NCI-H1694 (cell line): ENCODE measurements at regions not wholly inside any gene's neighbourhood (a gene's known extent, or its start where the extent isn't known, plus 50 kb on each side); places are given as distances from the start of the nearest gene placed in this dataset.

Source experiments
- DNase-seq: peaks from one replicate; lab custom pipeline; 2025; lab: John Stamatoyannopoulos, UW

- no peak for DNase-seq
These were observed 156.0 kb upstream of the TIAM1 start for GRCh38 chr21:31500071-31500470.

- DNase-seq, result peak; percentile 11
These were observed 154.9 kb upstream of the TIAM1 start for GRCh38 chr21:31498985-31499384.

GRCh38 chr21:31497914-31498313 is 153.9 kb upstream of the TIAM1 start:
- no peak for DNase-seq

GRCh38 chr21:31493350-31493880 is 149.4 kb upstream of the TIAM1 start:
- DNase-seq, result peak; percentile 91

GRCh38 chr21:31491617-31492016 is 147.6 kb upstream of the TIAM1 start:
- no peak for DNase-seq

GRCh38 chr21:31490443-31490842 is 146.4 kb upstream of the TIAM1 start:
- no peak for DNase-seq

- no peak for DNase-seq
These were observed 145.7 kb upstream of the TIAM1 start for GRCh38 chr21:31489726-31490125.

GRCh38 chr21:31489014-31489413 is 145.0 kb upstream of the TIAM1 start:
- no peak for DNase-seq

GRCh38 chr21:31484219-31484618 is 140.2 kb upstream of the TIAM1 start:
- no peak for DNase-seq

GRCh38 chr21:31483146-31483545 is 139.1 kb upstream of the TIAM1 start:
- DNase-seq, result no peak

- no peak for DNase-seq
These were observed 138.4 kb upstream of the TIAM1 start for GRCh38 chr21:31482460-31482859.

GRCh38 chr21:31480228-31480627 is 136.2 kb upstream of the TIAM1 start:
- no peak for DNase-seq

GRCh38 chr21:31479714-31480113 is 135.7 kb upstream of the TIAM1 start:
- no peak for DNase-seq

- DNase-seq, result no peak
These were observed 135.2 kb upstream of the TIAM1 start for GRCh38 chr21:31479222-31479621.

GRCh38 chr21:31476263-31477022 is 132.4 kb upstream of the TIAM1 start:
- no peak for DNase-seq

- no peak for DNase-seq
These were observed 131.2 kb upstream of the TIAM1 start for GRCh38 chr21:31475223-31475622.

GRCh38 chr21:31473685-31474345 is 129.8 kb upstream of the TIAM1 start:
- DNase-seq, result no peak

GRCh38 chr21:31471865-31472264 is 127.8 kb upstream of the TIAM1 start:
- DNase-seq, result no peak

- no peak for DNase-seq
These were observed 127.0 kb upstream of the TIAM1 start for GRCh38 chr21:31470896-31471694.

- DNase-seq, result no peak
These were observed 116.9 kb upstream of the TIAM1 start for GRCh38 chr21:31460980-31461379.

- DNase-seq, result no peak
These were observed 115.4 kb upstream of the TIAM1 start for GRCh38 chr21:31459457-31459856.

- DNase-seq, result no peak
These were observed 113.6 kb upstream of the TIAM1 start for GRCh38 chr21:31457675-31458074.

- DNase-seq, result no peak
These were observed 112.1 kb upstream of the TIAM1 start for GRCh38 chr21:31456201-31456600.
